Prostate gland (tissue), 2 donors: ENCODE measurements at regions not wholly inside any gene's neighbourhood (a gene's known extent, or its start where the extent isn't known, plus 50 kb on each side); places are given as distances from the start of the nearest gene placed in this dataset.

ENCODE experiments used
- CTCF ChIP-seq, 4 experiments: fragments of 200-600 bp in 2 of 4; fragments of 450-650 bp in 2 of 4; sonication (generic) in 2 of 4; IDR thresholded peaks; 1 replicate in 3 of 4; 2 replicates in 1 of 4; pipeline ENCODE4 v1.5.1; 2016 to 2019; ENCODE audit warnings: antibody characterized with exemption in 4 of 4, mild to moderate bottlenecking in 2 of 4, moderate library complexity in 2 of 4
- POLR2AphosphoS5 ChIP-seq: sonication (generic); formaldehyde crosslinking; IDR thresholded peaks from one replicate; pipeline ENCODE4 v1.6.1; 2017; ENCODE audit warnings: antibody characterized with exemption

- no peak for TF ChIP-seq POLR2AphosphoS5
- no peak for TF ChIP-seq CTCF (IDR thresholded peaks at IDR 0.05)
These were observed 280.4 kb upstream of the HSF2 start for GRCh38 chr6:122118945-122119506.
